Endothelial cell (in vitro differentiated cells): ENCODE measurements at regions not wholly inside any gene's neighbourhood (a gene's known extent, or its start where the extent isn't known, plus 50 kb on each side); places are given as distances from the start of the nearest gene placed in this dataset.

ENCODE experiments used
- DNase-seq: peaks from one replicate; pipeline ENCODE4 v3.0.0; 2021; ENCODE audit warnings: low spot score
- H3K27ac Mint-ChIP-seq: one replicate; pipeline ENCODE4 v1.8.0; 2021; ENCODE audit warnings: mixed read lengths, inconsistent platforms; ENCODE audit not compliant: unreplicated experiment
- H3K27me3 Mint-ChIP-seq: one replicate; pipeline ENCODE4 v1.8.0; 2021; ENCODE audit warnings: mild to moderate bottlenecking, moderate library complexity, mixed read lengths, inconsistent platforms; ENCODE audit not compliant: unreplicated experiment
- H3K36me3 Mint-ChIP-seq: one replicate; pipeline ENCODE4 v1.8.0; 2021; ENCODE audit warnings: mild to moderate bottlenecking, low read depth, mixed read lengths, inconsistent platforms; ENCODE audit not compliant: unreplicated experiment
- H3K4me1 Mint-ChIP-seq: one replicate; pipeline ENCODE4 v1.8.0; 2021; ENCODE audit warnings: mild to moderate bottlenecking, mixed read lengths, inconsistent platforms; ENCODE audit not compliant: unreplicated experiment
- H3K4me3 Mint-ChIP-seq: one replicate; pipeline ENCODE4 v1.8.0; 2021; ENCODE audit warnings: mild to moderate bottlenecking, mixed read lengths, inconsistent platforms; ENCODE audit not compliant: unreplicated experiment
- H3K9me3 Mint-ChIP-seq: one replicate; pipeline ENCODE4 v1.8.0; 2021; ENCODE audit warnings: mixed read lengths, inconsistent platforms; ENCODE audit not compliant: unreplicated experiment
- TF ChIP-seq, protein P1 (sequence below): fragments of 200-600 bp; sonication (generic); IDR thresholded peaks from one replicate; pipeline ENCODE4 v1.5.0; 2021; ENCODE audit warnings: antibody characterized with exemption; ENCODE audit not compliant: unreplicated experiment

GRCh38 chr20:50395251-50395729, 114.9 kb upstream of the PTPN1 start:
- H3K27ac Mint-ChIP-seq: no peak overlapping the region
- H3K36me3 Mint-ChIP-seq: no peaks in the 10 kb centered on the region
- DNase-seq: no peak
- H3K4me3 Mint-ChIP-seq: no peak overlapping the region
- H3K4me1 Mint-ChIP-seq: peaks cover 24% of the 10 kb centered on the region
- TF ChIP-seq, protein P1, sequence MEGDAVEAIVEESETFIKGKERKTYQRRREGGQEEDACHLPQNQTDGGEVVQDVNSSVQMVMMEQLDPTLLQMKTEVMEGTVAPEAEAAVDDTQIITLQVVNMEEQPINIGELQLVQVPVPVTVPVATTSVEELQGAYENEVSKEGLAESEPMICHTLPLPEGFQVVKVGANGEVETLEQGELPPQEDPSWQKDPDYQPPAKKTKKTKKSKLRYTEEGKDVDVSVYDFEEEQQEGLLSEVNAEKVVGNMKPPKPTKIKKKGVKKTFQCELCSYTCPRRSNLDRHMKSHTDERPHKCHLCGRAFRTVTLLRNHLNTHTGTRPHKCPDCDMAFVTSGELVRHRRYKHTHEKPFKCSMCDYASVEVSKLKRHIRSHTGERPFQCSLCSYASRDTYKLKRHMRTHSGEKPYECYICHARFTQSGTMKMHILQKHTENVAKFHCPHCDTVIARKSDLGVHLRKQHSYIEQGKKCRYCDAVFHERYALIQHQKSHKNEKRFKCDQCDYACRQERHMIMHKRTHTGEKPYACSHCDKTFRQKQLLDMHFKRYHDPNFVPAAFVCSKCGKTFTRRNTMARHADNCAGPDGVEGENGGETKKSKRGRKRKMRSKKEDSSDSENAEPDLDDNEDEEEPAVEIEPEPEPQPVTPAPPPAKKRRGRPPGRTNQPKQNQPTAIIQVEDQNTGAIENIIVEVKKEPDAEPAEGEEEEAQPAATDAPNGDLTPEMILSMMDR: no peak
- no peaks in the 10 kb centered on the region for H3K9me3 Mint-ChIP-seq
- H3K27me3 Mint-ChIP-seq: peaks cover 8% of the 10 kb centered on the region

GRCh38 chr20:50395914-50396488, 114.2 kb upstream of the PTPN1 start:
- peaks cover 26% of the 10 kb centered on the region for H3K4me1 Mint-ChIP-seq
- TF ChIP-seq, protein P1: no peak
- peaks cover 8% of the 10 kb centered on the region for H3K27me3 Mint-ChIP-seq
- DNase-seq: no peak
- H3K36me3 Mint-ChIP-seq: no peaks in the 10 kb centered on the region
- H3K4me3 Mint-ChIP-seq: no peak overlapping the region
- H3K9me3 Mint-ChIP-seq: no peaks in the 10 kb centered on the region
- H3K27ac Mint-ChIP-seq: no peak overlapping the region

DNA sequence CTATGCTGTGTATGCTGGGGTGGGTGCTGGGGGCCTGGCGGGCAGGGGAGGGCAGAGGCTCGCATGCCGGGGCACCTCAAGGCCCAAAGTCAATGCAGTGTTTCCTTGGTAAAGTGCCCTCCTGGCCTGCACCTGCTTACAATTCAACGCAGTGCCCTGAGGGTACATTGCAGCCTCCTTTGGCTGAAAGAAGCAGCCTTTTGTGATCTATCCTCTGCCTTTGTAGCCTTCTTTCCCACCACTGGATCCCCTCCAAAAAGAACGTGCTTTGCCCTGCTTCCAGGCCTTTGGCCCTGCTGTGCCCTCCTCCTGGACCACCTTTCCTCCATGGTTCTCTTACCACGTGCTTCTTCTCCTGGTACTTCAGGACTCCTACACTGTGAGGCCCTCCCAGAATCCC, 113.6 kb upstream of the PTPN1 start:
- TF ChIP-seq, protein P1: no peak
- no peak for DNase-seq
- H3K27me3 Mint-ChIP-seq: peaks cover 8% of the 10 kb centered on the region
- H3K9me3 Mint-ChIP-seq: no peaks in the 10 kb centered on the region
- no peak overlapping the region for H3K27ac Mint-ChIP-seq
- no peaks in the 10 kb centered on the region for H3K36me3 Mint-ChIP-seq
- H3K4me3 Mint-ChIP-seq: no peak overlapping the region
- H3K4me1 Mint-ChIP-seq: peaks cover 26% of the 10 kb centered on the region

DNA sequence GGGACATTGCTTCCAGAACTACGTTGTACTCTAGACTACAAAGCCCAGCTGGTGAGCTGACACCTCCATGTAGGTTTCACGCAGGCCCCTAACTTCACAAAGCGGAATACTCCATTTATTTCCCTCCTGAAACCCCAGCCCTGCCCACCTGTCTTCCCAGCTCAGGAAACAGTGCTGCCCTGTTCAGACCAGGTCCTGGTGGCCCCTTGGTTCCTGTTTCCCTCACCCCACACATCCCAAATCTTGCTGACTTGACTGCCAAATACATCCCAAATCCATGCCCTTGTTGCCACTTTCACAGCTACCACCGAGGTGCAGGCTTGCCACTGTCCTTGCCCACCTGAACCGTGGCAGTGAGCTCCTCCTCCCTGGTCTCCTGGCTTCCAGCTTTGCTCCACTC, 113.1 kb upstream of the PTPN1 start:
- DNase-seq: no peak
- no peak overlapping the region for H3K27ac Mint-ChIP-seq
- TF ChIP-seq, protein P1: no peak
- H3K36me3 Mint-ChIP-seq: no peaks in the 10 kb centered on the region
- H3K27me3 Mint-ChIP-seq: peaks cover 8% of the 10 kb centered on the region
- no peak overlapping the region for H3K4me3 Mint-ChIP-seq
- peaks cover 26% of the 10 kb centered on the region for H3K4me1 Mint-ChIP-seq
- H3K9me3 Mint-ChIP-seq: no peaks in the 10 kb centered on the region

- H3K4me1 Mint-ChIP-seq: peaks cover 26% of the 10 kb centered on the region
- H3K36me3 Mint-ChIP-seq: no peaks in the 10 kb centered on the region
- TF ChIP-seq, protein P1: no peak
- no peak overlapping the region for H3K27ac Mint-ChIP-seq
- H3K27me3 Mint-ChIP-seq: peaks cover 8% of the 10 kb centered on the region
- DNase-seq: no peak
- H3K4me3 Mint-ChIP-seq: no peak overlapping the region
- no peaks in the 10 kb centered on the region for H3K9me3 Mint-ChIP-seq
These were observed 112.1 kb upstream of the PTPN1 start for GRCh38 chr20:50398064-50398463.
